ENCODE measurements at regions not wholly inside any gene's neighbourhood (a gene's known extent, or its start where the extent isn't known, plus 50 kb on each side); places are given as distances from the start of the nearest gene placed in this dataset.

DNA sequence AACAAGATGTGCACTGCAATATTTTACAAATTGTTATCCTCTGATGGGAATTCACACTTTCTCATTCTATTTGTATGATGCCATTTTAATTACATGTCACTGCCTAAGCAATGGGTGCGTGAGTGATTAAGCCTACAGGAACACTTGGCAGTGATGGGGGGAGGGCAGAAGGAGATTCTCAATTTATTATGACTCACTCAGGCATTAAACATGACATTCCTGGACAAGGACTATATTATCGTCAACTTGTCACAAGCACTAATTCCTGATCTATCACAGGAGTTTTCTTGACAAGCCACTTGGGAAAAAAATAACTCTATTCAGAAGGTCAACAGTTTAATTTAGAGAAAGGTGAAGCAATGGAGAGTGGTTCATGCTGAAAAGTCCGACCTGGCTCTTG, 556.8 kb downstream of the NSUN3 start:
- no peak for TF ChIP-seq POLR2A (IDR thresholded peaks at IDR 0.05)
- no peak for TF ChIP-seq CTCF (IDR thresholded peaks at IDR 0.05)

Measured in body of pancreas (tissue), 4 donors.